ENCODE measurements at regions not wholly inside any gene's neighbourhood (a gene's known extent, or its start where the extent isn't known, plus 50 kb on each side); places are given as distances from the start of the nearest gene placed in this dataset.

DNA sequence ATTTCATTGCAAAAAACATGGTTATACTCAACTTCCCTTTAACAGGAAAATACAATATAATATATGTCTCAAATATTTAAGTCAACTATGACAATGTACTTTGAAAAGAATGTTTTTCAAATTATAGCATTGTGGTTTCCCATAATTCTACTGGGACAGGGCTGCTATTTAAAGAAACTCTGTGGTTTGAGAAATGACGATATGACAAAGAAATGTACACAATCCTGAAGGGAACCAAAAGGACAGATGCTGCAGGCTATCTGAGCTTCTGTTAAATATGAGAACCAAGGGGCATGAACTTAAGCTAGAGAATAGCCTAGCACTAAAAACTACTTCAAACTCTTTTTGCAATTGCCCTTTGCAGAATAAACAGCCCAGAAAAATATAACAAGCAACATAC, 415.9 kb downstream of the GRB14 start:
- no peaks in the 10 kb centered on the region for H3K9me3 ChIP-seq (ENCODE audit: severe bottlenecking)
- DNase-seq (ENCODE audit: low spot score) (no peak), ATAC-seq (ENCODE audit: low read depth) (peak; percentile 61)
- TF ChIP-seq, protein P1, sequence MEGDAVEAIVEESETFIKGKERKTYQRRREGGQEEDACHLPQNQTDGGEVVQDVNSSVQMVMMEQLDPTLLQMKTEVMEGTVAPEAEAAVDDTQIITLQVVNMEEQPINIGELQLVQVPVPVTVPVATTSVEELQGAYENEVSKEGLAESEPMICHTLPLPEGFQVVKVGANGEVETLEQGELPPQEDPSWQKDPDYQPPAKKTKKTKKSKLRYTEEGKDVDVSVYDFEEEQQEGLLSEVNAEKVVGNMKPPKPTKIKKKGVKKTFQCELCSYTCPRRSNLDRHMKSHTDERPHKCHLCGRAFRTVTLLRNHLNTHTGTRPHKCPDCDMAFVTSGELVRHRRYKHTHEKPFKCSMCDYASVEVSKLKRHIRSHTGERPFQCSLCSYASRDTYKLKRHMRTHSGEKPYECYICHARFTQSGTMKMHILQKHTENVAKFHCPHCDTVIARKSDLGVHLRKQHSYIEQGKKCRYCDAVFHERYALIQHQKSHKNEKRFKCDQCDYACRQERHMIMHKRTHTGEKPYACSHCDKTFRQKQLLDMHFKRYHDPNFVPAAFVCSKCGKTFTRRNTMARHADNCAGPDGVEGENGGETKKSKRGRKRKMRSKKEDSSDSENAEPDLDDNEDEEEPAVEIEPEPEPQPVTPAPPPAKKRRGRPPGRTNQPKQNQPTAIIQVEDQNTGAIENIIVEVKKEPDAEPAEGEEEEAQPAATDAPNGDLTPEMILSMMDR (IDR thresholded peaks at IDR 0.05; ENCODE audit: poor library complexity, severe bottlenecking): no peak
- no peaks in the 10 kb centered on the region for H3K36me3 ChIP-seq (ENCODE audit: low read depth)
- H3K4me1 ChIP-seq (ENCODE audit: insufficient read depth, poor library complexity, severe bottlenecking): no peaks in the 10 kb centered on the region
- no peak overlapping the region for H3K4me3 ChIP-seq (ENCODE audit: severe bottlenecking)
- H3K27ac ChIP-seq (ENCODE audit: poor library complexity, severe bottlenecking): no peak overlapping the region
- H3K27me3 ChIP-seq (ENCODE audit: insufficient read depth, poor library complexity, severe bottlenecking): no peaks in the 10 kb centered on the region

DNA sequence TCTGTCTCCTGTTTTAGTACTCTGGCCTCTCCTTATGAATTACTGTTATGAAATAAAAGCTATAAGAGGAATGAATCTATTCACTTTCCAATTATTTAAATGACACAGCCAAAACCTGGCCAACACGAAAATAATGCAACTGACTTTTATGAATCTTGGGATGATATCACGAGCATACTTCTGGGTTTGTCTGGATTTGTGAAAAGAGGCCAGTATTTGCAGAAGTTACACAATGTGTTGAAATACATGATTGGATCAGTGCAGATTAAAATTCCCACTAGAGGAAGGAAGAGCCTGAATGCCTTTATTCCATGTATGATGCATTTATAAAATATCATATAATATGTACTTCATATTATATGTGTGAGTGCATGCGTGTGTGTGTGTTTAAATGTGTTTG, 418.2 kb downstream of the GRB14 start:
- H3K4me3 ChIP-seq (ENCODE audit: severe bottlenecking): no peak overlapping the region
- DNase-seq (ENCODE audit: low spot score): no peak
- H3K27ac ChIP-seq (ENCODE audit: poor library complexity, severe bottlenecking): no peak overlapping the region
- H3K36me3 ChIP-seq (ENCODE audit: low read depth): no peaks in the 10 kb centered on the region
- no peaks in the 10 kb centered on the region for H3K27me3 ChIP-seq (ENCODE audit: insufficient read depth, poor library complexity, severe bottlenecking)
- ATAC-seq (ENCODE audit: low read depth): no peak
- TF ChIP-seq, protein P1 (IDR thresholded peaks at IDR 0.05; ENCODE audit: poor library complexity, severe bottlenecking): no peak
- H3K9me3 ChIP-seq (ENCODE audit: severe bottlenecking): no peaks in the 10 kb centered on the region
- H3K4me1 ChIP-seq (ENCODE audit: insufficient read depth, poor library complexity, severe bottlenecking): no peaks in the 10 kb centered on the region

DNA sequence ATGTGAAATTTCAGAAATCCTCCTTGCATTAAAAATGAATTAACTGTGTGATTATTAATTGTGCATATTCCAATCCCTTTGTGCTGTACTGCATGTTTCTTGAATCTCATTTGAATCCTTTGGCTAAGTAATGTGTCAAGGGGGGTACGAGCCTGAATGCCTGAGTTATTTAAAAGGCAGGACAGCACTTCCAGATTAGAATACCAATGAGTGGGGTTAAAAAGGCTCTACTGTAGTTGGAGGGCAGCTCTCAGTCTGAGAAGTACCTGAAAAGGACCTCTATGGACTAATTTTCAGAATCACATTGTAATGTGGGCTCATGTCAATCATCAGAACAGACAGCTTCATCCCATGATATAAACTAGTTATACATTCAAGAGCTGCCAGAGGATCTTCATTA, 423.0 kb downstream of the GRB14 start:
- DNase-seq (ENCODE audit: low spot score) (no peak), ATAC-seq (ENCODE audit: low read depth) (no peak)
- Histone ChIP-seq H3K4me1 (ENCODE audit: insufficient read depth, poor library complexity, severe bottlenecking) (no peaks in the 10 kb centered on the region), H3K9me3 (ENCODE audit: severe bottlenecking) (no peaks in the 10 kb centered on the region), H3K4me3 (ENCODE audit: severe bottlenecking) (no peak overlapping the region), H3K27ac (ENCODE audit: poor library complexity, severe bottlenecking) (no peak overlapping the region), H3K27me3 (ENCODE audit: insufficient read depth, poor library complexity, severe bottlenecking) (no peaks in the 10 kb centered on the region), H3K36me3 (ENCODE audit: low read depth) (no peaks in the 10 kb centered on the region)
- TF ChIP-seq, protein P1 (IDR thresholded peaks at IDR 0.05; ENCODE audit: poor library complexity, severe bottlenecking): no peak

DNA sequence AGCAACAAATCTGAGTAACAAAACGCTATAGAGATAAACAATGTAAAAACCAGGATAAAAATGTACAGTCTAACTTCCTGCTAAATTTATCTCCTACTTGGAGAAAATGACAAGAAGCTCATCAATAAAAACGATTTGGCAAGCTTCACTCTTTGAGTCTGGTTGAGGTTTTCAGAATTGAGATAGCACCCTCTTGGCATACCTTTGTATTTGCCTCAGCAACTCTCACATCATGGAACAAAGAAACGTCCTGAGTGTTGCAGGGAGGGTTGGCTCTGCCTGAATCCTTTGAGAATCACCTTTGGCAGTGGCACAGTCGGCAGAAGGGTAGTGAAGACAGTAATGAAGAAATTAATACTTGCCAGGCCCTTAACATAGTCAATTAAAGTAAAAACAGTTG, 430.6 kb downstream of the GRB14 start:
- ATAC-seq (ENCODE audit: low read depth) (no peak), DNase-seq (ENCODE audit: low spot score) (no peak)
- H3K4me3 ChIP-seq (ENCODE audit: severe bottlenecking): no peak overlapping the region
- no peak overlapping the region for H3K27ac ChIP-seq (ENCODE audit: poor library complexity, severe bottlenecking)
- no peaks in the 10 kb centered on the region for H3K4me1 ChIP-seq (ENCODE audit: insufficient read depth, poor library complexity, severe bottlenecking)
- no peaks in the 10 kb centered on the region for H3K36me3 ChIP-seq (ENCODE audit: low read depth)
- no peaks in the 10 kb centered on the region for H3K9me3 ChIP-seq (ENCODE audit: severe bottlenecking)
- H3K27me3 ChIP-seq (ENCODE audit: insufficient read depth, poor library complexity, severe bottlenecking): no peaks in the 10 kb centered on the region
- TF ChIP-seq, protein P1 (IDR thresholded peaks at IDR 0.05; ENCODE audit: poor library complexity, severe bottlenecking): no peak

DNA sequence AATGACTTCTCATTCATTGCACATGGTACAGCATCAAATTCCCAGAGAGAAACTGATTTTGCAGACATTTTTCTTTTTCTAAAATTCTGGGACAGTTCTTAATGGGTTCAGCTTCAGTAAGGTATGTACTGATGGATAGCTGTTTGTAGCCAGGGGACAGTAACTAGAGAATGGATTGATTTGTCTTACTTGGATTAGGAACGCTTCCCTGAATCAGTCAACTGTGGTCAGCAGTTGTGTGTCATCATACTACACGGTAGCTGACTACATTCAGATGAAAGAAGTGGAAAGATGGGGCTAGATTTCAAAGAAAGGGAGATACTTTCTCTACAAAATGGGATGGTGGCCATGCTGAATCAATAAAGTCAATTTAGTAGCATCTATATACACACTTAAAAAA, 431.4 kb downstream of the GRB14 start:
- no peak overlapping the region for H3K27ac ChIP-seq (ENCODE audit: poor library complexity, severe bottlenecking)
- H3K9me3 ChIP-seq (ENCODE audit: severe bottlenecking): no peaks in the 10 kb centered on the region
- TF ChIP-seq, protein P1 (IDR thresholded peaks at IDR 0.05; ENCODE audit: poor library complexity, severe bottlenecking): no peak
- no peaks in the 10 kb centered on the region for H3K27me3 ChIP-seq (ENCODE audit: insufficient read depth, poor library complexity, severe bottlenecking)
- no peak overlapping the region for H3K4me3 ChIP-seq (ENCODE audit: severe bottlenecking)
- DNase-seq (ENCODE audit: low spot score) (no peak), ATAC-seq (ENCODE audit: low read depth) (no peak)
- H3K36me3 ChIP-seq (ENCODE audit: low read depth): no peaks in the 10 kb centered on the region
- no peaks in the 10 kb centered on the region for H3K4me1 ChIP-seq (ENCODE audit: insufficient read depth, poor library complexity, severe bottlenecking)
